HCT116 (cell line): ENCODE measurements at regions not wholly inside any gene's neighbourhood (a gene's known extent, or its start where the extent isn't known, plus 50 kb on each side); places are given as distances from the start of the nearest gene placed in this dataset.

Experiments
- ATAC-seq: fragments of 200-7000 bp; cut with Tn5 transposase; 2 replicates; pipeline ENCODE4 v1.9.1; 2020; ENCODE audit warnings: mild to moderate bottlenecking, moderate library complexity
- BruUV-seq: library from RNA; stranded (reverse); fragments of 400-500 nt; replicated peaks from 2 replicates; lab custom pipeline; 2021; lab: Mats Ljungman, UMichigan
- CTCF ChIA-PET: fragments of 300-600 bp; sonication (Branson Sonifier 250); formaldehyde crosslinking; loops from one replicate; lab custom pipeline; 2021; ENCODE audit warnings: antibody characterized with exemption; lab: Charles Lee
- POLR2A ChIA-PET: fragments of 300-600, 350-600 bp; sonication (Branson Sonifier 250); formaldehyde crosslinking; loops from one replicate; lab custom pipeline; 2021; ENCODE audit warnings: antibody characterized with exemption; lab: Charles Lee
- RAD21 ChIA-PET, 2 experiments: fragments of 300-600 bp; sonication (Branson Sonifier 250); formaldehyde crosslinking; loops; one replicate each; lab custom pipeline; 2023; ENCODE audit warnings: low total read pairs in 2 of 2; ENCODE audit not compliant: uncharacterized antibody in 2 of 2, unreplicated experiment in 2 of 2, low non-redundant PET in 1 of 2; lab: Charles Lee
- DNase-seq: peaks from one replicate; pipeline ENCODE4 v3.0.0-alpha.2; 2010; ENCODE audit warnings: low read depth, low spot score
- H2AFZ ChIP-seq: fragments of 200-600 bp; shearing (Covaris generic), sonication (generic); 2 replicates; pipeline ENCODE4 v1.6.1; 2017; ENCODE audit warnings: low read depth, mixed run types, mixed read lengths, antibody characterized with exemption, low read length; ENCODE audit not compliant: poor library complexity, severe bottlenecking
- H3K27ac ChIP-seq: 2 replicates; pipeline ENCODE4 v1.5.1; 2012; ENCODE audit warnings: low read depth, low read length
- H3K27me3 ChIP-seq: fragments of 200-600 bp; sonication (generic); 2 replicates; pipeline ENCODE4 v1.6.1; 2016; ENCODE audit warnings: mixed run types, low read length, mixed read lengths; ENCODE audit not compliant: insufficient read depth
- H3K36me3 ChIP-seq, 2 experiments: fragments of 200-500 bp in 1 of 2; fragments of 200-600 bp in 1 of 2; sonication (Bioruptor generic) in 1 of 2; sonication (generic) in 1 of 2; 2 replicates each; pipeline versions ENCODE4 v1.5.1 to v1.6.1; 2014 to 2016; ENCODE audit warnings: low read length in 2 of 2, inconsistent platforms in 1 of 2, mixed read lengths in 1 of 2, mixed run types in 1 of 2; ENCODE audit not compliant: insufficient read depth in 2 of 2, control insufficient read depth in 1 of 2
- H3K4me1 ChIP-seq, 2 experiments: fragments of 200-600 bp in 1 of 2; sonication (generic) in 1 of 2; 2 replicates each; pipeline versions ENCODE4 v1.5.1 to v1.6.1; 2012 to 2017; ENCODE audit warnings: low read length in 2 of 2, inconsistent platforms in 1 of 2, mild to moderate bottlenecking in 1 of 2, mixed read lengths in 1 of 2, mixed run types in 1 of 2, moderate library complexity in 1 of 2; ENCODE audit not compliant: insufficient read depth in 2 of 2, control insufficient read depth in 1 of 2
- H3K4me2 ChIP-seq: fragments of 200-600 bp; sonication (generic); 2 replicates; pipeline ENCODE4 v1.6.1; 2017; ENCODE audit warnings: mixed run types, low read length, mixed read lengths
- H3K4me3 ChIP-seq, 2 experiments: fragments of 200-600 bp in 1 of 2; sonication (generic) in 1 of 2; replicated peaks in 1 of 2; 2 replicates each; pipeline ENCODE4 v1.5.1; 2011 to 2016; ENCODE audit warnings: low read length in 2 of 2, control low read depth in 1 of 2, low read depth in 1 of 2, mild to moderate bottlenecking in 1 of 2, mixed read lengths in 1 of 2, mixed run types in 1 of 2
- H3K79me2 ChIP-seq: fragments of 200-600 bp; sonication (generic); 2 replicates; pipeline ENCODE4 v1.6.1; 2017; ENCODE audit warnings: mild to moderate bottlenecking, mixed run types, low read length, moderate library complexity, mixed read lengths; ENCODE audit not compliant: insufficient read depth
- H3K9ac ChIP-seq: fragments of 200-600 bp; sonication (generic); 2 replicates; pipeline ENCODE4 v1.6.1; 2016; ENCODE audit warnings: low read length, mixed read lengths
- H3K9me2 ChIP-seq: fragments of 200-600 bp; sonication (generic), shearing (Covaris generic); 2 replicates; pipeline ENCODE4 v1.6.1; 2017; ENCODE audit warnings: mixed run types, mild to moderate bottlenecking, moderate library complexity; ENCODE audit not compliant: insufficient read depth
- H3K9me3 ChIP-seq, 2 experiments: fragments of 200-500 bp in 1 of 2; fragments of 200-600 bp in 1 of 2; sonication (Bioruptor generic) in 1 of 2; sonication (generic) in 1 of 2; 2 replicates each; pipeline ENCODE4 v1.6.1; 2014 to 2017; ENCODE audit warnings: low read length in 2 of 2, mixed read lengths in 2 of 2, inconsistent platforms in 1 of 2, low read depth in 1 of 2, mild to moderate bottlenecking in 1 of 2, mixed run types in 1 of 2, moderate library complexity in 1 of 2; ENCODE audit not compliant: control insufficient read depth in 1 of 2, insufficient read depth in 1 of 2
- H4K20me1 ChIP-seq: fragments of 200-600 bp; sonication (generic), shearing (Covaris generic); 2 replicates; pipeline ENCODE4 v1.6.1; 2017; ENCODE audit warnings: mixed run types, mild to moderate bottlenecking, moderate library complexity; ENCODE audit not compliant: insufficient read depth
- CBX3 ChIP-seq: IDR thresholded peaks from 2 replicates; pipeline ENCODE4 v1.6.1; 2012; ENCODE audit warnings: low read depth
- CEBPB ChIP-seq: IDR thresholded peaks from 2 replicates; pipeline ENCODE4 v1.6.1; 2012; ENCODE audit warnings: low read depth
- ELF1 ChIP-seq: IDR thresholded peaks from 2 replicates; pipeline ENCODE4 v1.6.1; 2012; ENCODE audit warnings: low read depth, borderline replicate concordance
- JUND ChIP-seq: IDR thresholded peaks from 2 replicates; pipeline ENCODE4 v1.6.1; 2012
- POLR2A ChIP-seq: IDR thresholded peaks from 2 replicates; pipeline ENCODE4 v1.7.0; 2011; ENCODE audit warnings: borderline replicate concordance; ENCODE audit not compliant: insufficient read depth, insufficient read length; ENCODE audit errors: extremely low read depth
- POLR2AphosphoS5 ChIP-seq: IDR thresholded peaks from 2 replicates; pipeline ENCODE4 v1.6.1; 2011; ENCODE audit warnings: mild to moderate bottlenecking, low read depth, low read length, moderate library complexity
- RAD21 ChIP-seq: IDR thresholded peaks from 2 replicates; pipeline ENCODE4 v1.6.1; 2012; ENCODE audit warnings: low read depth, mild to moderate bottlenecking
- SIN3A ChIP-seq: IDR thresholded peaks from 2 replicates; pipeline ENCODE4 v1.6.1; 2012; ENCODE audit warnings: low read depth
- SRF ChIP-seq: IDR thresholded peaks from 2 replicates; pipeline ENCODE4 v1.6.1; 2012; ENCODE audit warnings: low read depth
- TCF7L2 ChIP-seq: IDR thresholded peaks from 2 replicates; pipeline ENCODE4 v1.7.0; 2011; ENCODE audit warnings: borderline replicate concordance, inconsistent platforms; ENCODE audit not compliant: insufficient read depth, insufficient read length; ENCODE audit errors: extremely low read depth
- ZNF274 ChIP-seq: fragments of 200-500 bp; sonication (Bioruptor generic); IDR thresholded peaks from 2 replicates; pipeline ENCODE4 v1.6.1; 2014; ENCODE audit warnings: mild to moderate bottlenecking, low read depth, low read length, inconsistent platforms
- intact Hi-C: fragments of 100-400 bp; cut with micrococcal nuclease; formaldehyde crosslinking; loops from 2 replicates; pipeline ENCODE4 v1.10.0; 2022
- TF ChIP-seq, protein P1 (sequence below): IDR thresholded peaks from 2 replicates; pipeline ENCODE4 v1.6.1; 2011; ENCODE audit warnings: mild to moderate bottlenecking, low read length, moderate library complexity; ENCODE audit not compliant: insufficient replicate concordance; ENCODE audit errors: extremely low read depth
- TF ChIP-seq, protein P2 (sequence below), 3 experiments: fragments of 200-600 bp in 1 of 3; sonication (generic) in 1 of 3; IDR thresholded peaks in 2 of 3; conservative IDR thresholded peaks in 1 of 3; 2 replicates each; pipeline ENCODE4 v1.5.1; 2012 to 2017; ENCODE audit warnings: low read depth in 2 of 3, low read length in 2 of 3, antibody characterized with exemption in 1 of 3, borderline replicate concordance in 1 of 3, control low read depth in 1 of 3, mild to moderate bottlenecking in 1 of 3, mixed read lengths in 1 of 3, mixed run types in 1 of 3, moderate library complexity in 1 of 3; ENCODE audit not compliant: insufficient read depth in 1 of 3
- TF ChIP-seq, protein P3 (sequence below): IDR thresholded peaks from 2 replicates; pipeline ENCODE4 v1.6.1; 2012

DNA sequence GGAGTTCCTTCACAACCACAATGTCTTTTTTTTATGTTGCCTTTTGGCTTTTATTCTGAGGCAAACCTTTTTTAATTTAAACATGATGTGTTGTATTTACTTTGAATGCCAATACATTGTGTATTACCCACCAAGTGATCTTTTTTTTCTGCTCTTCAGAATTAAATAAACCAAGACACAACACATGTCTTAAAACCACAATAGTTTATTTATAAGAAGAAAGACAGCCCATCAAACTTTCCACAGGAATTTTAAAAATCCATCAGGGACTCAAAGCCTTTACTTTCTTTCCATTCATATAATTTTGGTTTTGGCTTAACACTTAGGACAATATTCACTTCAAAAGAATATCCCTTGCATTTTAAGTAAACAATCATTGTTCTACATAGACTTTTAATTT is 321.8 kb upstream of the MEF2C start:
- Histone ChIP-seq H3K9ac (no peak overlapping the region), H3K4me1 (no peaks in the 10 kb centered on the region), H4K20me1 (no peaks in the 10 kb centered on the region), H3K27me3 (no peaks in the 10 kb centered on the region), H3K79me2 (no peaks in the 10 kb centered on the region), H3K9me3 (no peaks in the 10 kb centered on the region), H3K4me3 (no peak overlapping the region), H2AFZ (no peak overlapping the region), H3K9me2 (no peaks in the 10 kb centered on the region), H3K27ac (no peak overlapping the region), H3K36me3 (no peaks in the 10 kb centered on the region), H3K4me2 (no peak overlapping the region)
- DNase-seq = no peak
- TF ChIP-seq RAD21 (no peak), TCF7L2 (no peak), ELF1 (no peak), SIN3A (no peak)
- CTCF ChIA-PET = no interaction called here
- RAD21 ChIA-PET = no interaction called here
- intact Hi-C loops = no loop called here
- no TSS peak for BruUV-seq
- POLR2A ChIA-PET = no interaction called here
- ATAC-seq = no peak

DNA sequence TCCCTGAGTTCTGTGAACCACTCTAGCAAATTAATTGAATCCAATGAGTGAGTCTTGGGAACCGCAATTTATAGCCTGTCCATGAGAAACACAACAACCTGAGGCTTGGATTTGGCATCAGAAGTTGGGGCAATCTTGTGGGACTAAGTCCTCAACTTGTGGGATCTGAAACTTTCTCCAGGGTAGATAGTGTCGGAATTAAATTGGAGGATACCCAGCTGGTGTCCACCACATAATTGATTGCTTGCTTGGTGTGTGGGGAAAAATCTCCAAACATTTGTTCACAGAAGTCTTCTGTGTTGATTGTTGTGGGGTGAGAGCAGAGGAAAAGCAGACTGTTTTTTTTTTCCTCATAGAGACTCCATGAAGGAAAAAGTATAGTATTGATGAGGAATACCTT is 320.6 kb upstream of the MEF2C start:
- no peak for ATAC-seq
- no peak overlapping the region for H3K4me2 ChIP-seq
- no peak overlapping the region for H2AFZ ChIP-seq
- no peaks in the 10 kb centered on the region for H4K20me1 ChIP-seq
- H3K4me1 ChIP-seq = no peaks in the 10 kb centered on the region
- no peaks in the 10 kb centered on the region for H3K27me3 ChIP-seq
- no peaks in the 10 kb centered on the region for H3K36me3 ChIP-seq
- no peak overlapping the region for H3K27ac ChIP-seq
- H3K79me2 ChIP-seq = no peaks in the 10 kb centered on the region
- intact Hi-C loops = no loop called here
- no peak for DNase-seq
- no TSS peak for BruUV-seq
- ChIA-PET RAD21 (no interaction called here), POLR2A (no interaction called here), CTCF (no interaction called here)
- H3K9ac ChIP-seq = no peak overlapping the region
- TF ChIP-seq JUND (no peak), POLR2A (no peak), ZNF274 (no peak), POLR2AphosphoS5 (no peak), ELF1 (no peak), CBX3 (no peak), CEBPB (no peak), SRF (no peak)
- TF ChIP-seq, protein P1, sequence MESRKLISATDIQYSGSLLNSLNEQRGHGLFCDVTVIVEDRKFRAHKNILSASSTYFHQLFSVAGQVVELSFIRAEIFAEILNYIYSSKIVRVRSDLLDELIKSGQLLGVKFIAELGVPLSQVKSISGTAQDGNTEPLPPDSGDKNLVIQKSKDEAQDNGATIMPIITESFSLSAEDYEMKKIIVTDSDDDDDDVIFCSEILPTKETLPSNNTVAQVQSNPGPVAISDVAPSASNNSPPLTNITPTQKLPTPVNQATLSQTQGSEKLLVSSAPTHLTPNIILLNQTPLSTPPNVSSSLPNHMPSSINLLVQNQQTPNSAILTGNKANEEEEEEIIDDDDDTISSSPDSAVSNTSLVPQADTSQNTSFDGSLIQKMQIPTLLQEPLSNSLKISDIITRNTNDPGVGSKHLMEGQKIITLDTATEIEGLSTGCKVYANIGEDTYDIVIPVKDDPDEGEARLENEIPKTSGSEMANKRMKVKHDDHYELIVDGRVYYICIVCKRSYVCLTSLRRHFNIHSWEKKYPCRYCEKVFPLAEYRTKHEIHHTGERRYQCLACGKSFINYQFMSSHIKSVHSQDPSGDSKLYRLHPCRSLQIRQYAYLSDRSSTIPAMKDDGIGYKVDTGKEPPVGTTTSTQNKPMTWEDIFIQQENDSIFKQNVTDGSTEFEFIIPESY = no peak
- TF ChIP-seq, protein P2, sequence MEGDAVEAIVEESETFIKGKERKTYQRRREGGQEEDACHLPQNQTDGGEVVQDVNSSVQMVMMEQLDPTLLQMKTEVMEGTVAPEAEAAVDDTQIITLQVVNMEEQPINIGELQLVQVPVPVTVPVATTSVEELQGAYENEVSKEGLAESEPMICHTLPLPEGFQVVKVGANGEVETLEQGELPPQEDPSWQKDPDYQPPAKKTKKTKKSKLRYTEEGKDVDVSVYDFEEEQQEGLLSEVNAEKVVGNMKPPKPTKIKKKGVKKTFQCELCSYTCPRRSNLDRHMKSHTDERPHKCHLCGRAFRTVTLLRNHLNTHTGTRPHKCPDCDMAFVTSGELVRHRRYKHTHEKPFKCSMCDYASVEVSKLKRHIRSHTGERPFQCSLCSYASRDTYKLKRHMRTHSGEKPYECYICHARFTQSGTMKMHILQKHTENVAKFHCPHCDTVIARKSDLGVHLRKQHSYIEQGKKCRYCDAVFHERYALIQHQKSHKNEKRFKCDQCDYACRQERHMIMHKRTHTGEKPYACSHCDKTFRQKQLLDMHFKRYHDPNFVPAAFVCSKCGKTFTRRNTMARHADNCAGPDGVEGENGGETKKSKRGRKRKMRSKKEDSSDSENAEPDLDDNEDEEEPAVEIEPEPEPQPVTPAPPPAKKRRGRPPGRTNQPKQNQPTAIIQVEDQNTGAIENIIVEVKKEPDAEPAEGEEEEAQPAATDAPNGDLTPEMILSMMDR (IDR thresholded peaks at IDR 0.05 in 2 of 3, conservative IDR thresholded peaks at IDR 0.05 in 1 of 3; ENCODE audit: borderline replicate concordance in 1 of 3, insufficient read depth in 1 of 3, low read depth in 2 of 3, low read length in 2 of 3) = no peak
- TF ChIP-seq, protein P3, sequence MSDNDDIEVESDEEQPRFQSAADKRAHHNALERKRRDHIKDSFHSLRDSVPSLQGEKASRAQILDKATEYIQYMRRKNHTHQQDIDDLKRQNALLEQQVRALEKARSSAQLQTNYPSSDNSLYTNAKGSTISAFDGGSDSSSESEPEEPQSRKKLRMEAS = no peak
- no peaks in the 10 kb centered on the region for H3K9me3 ChIP-seq
- H3K9me2 ChIP-seq = no peaks in the 10 kb centered on the region
- no peak overlapping the region for H3K4me3 ChIP-seq
